GM23338 (cell line): ENCODE measurements at regions not wholly inside any gene's neighbourhood (a gene's known extent, or its start where the extent isn't known, plus 50 kb on each side); places are given as distances from the start of the nearest gene placed in this dataset.

Experiments used
- CREB1 ChIP-seq: fragments of 250-450 bp; sonication (Bioruptor Pico); IDR thresholded peaks from 2 replicates; pipeline ENCODE4 v1.5.0; 2020; ENCODE audit warnings: low read depth, mild to moderate bottlenecking, moderate library complexity
- EZH2 ChIP-seq: fragments of 200-600 bp; sonication (generic); IDR thresholded peaks from one replicate; pipeline ENCODE4 v1.8.0; 2017; ENCODE audit warnings: antibody characterized with exemption, mild to moderate bottlenecking, low read depth; ENCODE audit not compliant: unreplicated experiment
- EZH2phosphoT487 ChIP-seq: fragments of 200-600 bp; sonication (generic); IDR thresholded peaks from one replicate; pipeline ENCODE4 v1.8.1; 2018; ENCODE audit warnings: antibody characterized with exemption; ENCODE audit not compliant: unreplicated experiment
- JUNB ChIP-seq: IDR thresholded peaks from one replicate; pipeline ENCODE4 v1.6.1; 2016; ENCODE audit warnings: antibody characterized with exemption; ENCODE audit not compliant: unreplicated experiment
- POLR2AphosphoS5 ChIP-seq: IDR thresholded peaks from 2 replicates; pipeline ENCODE4 v1.6.1; 2016; ENCODE audit warnings: antibody characterized with exemption, low read depth
- STAT1 ChIP-seq: IDR thresholded peaks from one replicate; pipeline ENCODE4 v1.6.1; 2016; ENCODE audit warnings: antibody characterized with exemption; ENCODE audit not compliant: unreplicated experiment
- ZNF114 ChIP-seq: fragments of 250-450 bp; sonication (Bioruptor Pico); IDR thresholded peaks from 2 replicates; pipeline ENCODE4 v1.5.0; 2020; ENCODE audit warnings: mild to moderate bottlenecking, moderate library complexity
- ZNF331 ChIP-seq: fragments of 250-450 bp; sonication (Bioruptor Pico); IDR thresholded peaks from 2 replicates; pipeline ENCODE4 v1.5.0; 2020; ENCODE audit warnings: low read depth, mild to moderate bottlenecking, moderate library complexity
- ZNF462 ChIP-seq: fragments of 250-450 bp; sonication (Bioruptor Pico); IDR thresholded peaks from 2 replicates; pipeline ENCODE4 v1.5.0; 2020; ENCODE audit warnings: mild to moderate bottlenecking, moderate library complexity
- TF ChIP-seq, protein P1 (sequence below), 2 experiments: fragments of 200-600 bp in 1 of 2; sonication (generic) in 1 of 2; conservative IDR thresholded peaks; 2 replicates each; pipeline versions ENCODE4 v1.5.1 to v1.6.1; 2016 to 2017; ENCODE audit warnings: antibody characterized with exemption in 2 of 2, low read depth in 2 of 2, mild to moderate bottlenecking in 2 of 2, moderate library complexity in 1 of 2
- TF ChIP-seq, protein P2 (sequence below): IDR thresholded peaks from one replicate; pipeline ENCODE4 v1.6.1; 2018; ENCODE audit warnings: antibody characterized with exemption; ENCODE audit not compliant: unreplicated experiment
- TF ChIP-seq, protein P3 (sequence below): IDR thresholded peaks from 2 replicates; pipeline ENCODE4 v1.6.1; 2016; ENCODE audit warnings: antibody characterized with exemption

DNA sequence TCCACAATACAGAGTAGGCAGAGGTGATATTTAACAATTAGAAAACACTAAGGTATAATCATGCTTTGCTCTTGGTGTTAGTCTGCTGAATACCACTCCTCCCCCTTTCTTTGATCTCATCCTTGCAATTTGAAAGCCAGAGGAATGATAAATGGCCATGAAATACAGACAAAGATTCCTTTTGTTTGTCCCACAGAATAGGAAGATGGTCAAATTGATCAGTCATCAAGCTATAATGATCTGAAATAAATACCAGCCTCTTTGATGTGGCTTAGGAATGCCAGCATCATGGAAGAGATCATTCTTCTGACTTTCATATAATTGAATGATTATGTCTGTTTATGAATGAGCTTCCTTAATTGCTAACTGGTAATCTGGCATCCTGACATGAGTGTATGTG is 1541.7 kb upstream of the CDH8 start:
- TF ChIP-seq EZH2 (no peak), EZH2phosphoT487 (no peak), CREB1 (CRISPR knock-in tag) (no peak), POLR2AphosphoS5 (no peak), JUNB (no peak), STAT1 (no peak), ZNF462 (CRISPR knock-in tag) (no peak), ZNF114 (CRISPR knock-in tag) (no peak), ZNF331 (no peak)
- TF ChIP-seq, protein P1, sequence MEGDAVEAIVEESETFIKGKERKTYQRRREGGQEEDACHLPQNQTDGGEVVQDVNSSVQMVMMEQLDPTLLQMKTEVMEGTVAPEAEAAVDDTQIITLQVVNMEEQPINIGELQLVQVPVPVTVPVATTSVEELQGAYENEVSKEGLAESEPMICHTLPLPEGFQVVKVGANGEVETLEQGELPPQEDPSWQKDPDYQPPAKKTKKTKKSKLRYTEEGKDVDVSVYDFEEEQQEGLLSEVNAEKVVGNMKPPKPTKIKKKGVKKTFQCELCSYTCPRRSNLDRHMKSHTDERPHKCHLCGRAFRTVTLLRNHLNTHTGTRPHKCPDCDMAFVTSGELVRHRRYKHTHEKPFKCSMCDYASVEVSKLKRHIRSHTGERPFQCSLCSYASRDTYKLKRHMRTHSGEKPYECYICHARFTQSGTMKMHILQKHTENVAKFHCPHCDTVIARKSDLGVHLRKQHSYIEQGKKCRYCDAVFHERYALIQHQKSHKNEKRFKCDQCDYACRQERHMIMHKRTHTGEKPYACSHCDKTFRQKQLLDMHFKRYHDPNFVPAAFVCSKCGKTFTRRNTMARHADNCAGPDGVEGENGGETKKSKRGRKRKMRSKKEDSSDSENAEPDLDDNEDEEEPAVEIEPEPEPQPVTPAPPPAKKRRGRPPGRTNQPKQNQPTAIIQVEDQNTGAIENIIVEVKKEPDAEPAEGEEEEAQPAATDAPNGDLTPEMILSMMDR (conservative IDR thresholded peaks at IDR 0.05; ENCODE audit: low read depth in 2 of 2): no peak
- TF ChIP-seq, protein P2, sequence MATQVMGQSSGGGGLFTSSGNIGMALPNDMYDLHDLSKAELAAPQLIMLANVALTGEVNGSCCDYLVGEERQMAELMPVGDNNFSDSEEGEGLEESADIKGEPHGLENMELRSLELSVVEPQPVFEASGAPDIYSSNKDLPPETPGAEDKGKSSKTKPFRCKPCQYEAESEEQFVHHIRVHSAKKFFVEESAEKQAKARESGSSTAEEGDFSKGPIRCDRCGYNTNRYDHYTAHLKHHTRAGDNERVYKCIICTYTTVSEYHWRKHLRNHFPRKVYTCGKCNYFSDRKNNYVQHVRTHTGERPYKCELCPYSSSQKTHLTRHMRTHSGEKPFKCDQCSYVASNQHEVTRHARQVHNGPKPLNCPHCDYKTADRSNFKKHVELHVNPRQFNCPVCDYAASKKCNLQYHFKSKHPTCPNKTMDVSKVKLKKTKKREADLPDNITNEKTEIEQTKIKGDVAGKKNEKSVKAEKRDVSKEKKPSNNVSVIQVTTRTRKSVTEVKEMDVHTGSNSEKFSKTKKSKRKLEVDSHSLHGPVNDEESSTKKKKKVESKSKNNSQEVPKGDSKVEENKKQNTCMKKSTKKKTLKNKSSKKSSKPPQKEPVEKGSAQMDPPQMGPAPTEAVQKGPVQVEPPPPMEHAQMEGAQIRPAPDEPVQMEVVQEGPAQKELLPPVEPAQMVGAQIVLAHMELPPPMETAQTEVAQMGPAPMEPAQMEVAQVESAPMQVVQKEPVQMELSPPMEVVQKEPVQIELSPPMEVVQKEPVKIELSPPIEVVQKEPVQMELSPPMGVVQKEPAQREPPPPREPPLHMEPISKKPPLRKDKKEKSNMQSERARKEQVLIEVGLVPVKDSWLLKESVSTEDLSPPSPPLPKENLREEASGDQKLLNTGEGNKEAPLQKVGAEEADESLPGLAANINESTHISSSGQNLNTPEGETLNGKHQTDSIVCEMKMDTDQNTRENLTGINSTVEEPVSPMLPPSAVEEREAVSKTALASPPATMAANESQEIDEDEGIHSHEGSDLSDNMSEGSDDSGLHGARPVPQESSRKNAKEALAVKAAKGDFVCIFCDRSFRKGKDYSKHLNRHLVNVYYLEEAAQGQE: no peak
- TF ChIP-seq, protein P3, sequence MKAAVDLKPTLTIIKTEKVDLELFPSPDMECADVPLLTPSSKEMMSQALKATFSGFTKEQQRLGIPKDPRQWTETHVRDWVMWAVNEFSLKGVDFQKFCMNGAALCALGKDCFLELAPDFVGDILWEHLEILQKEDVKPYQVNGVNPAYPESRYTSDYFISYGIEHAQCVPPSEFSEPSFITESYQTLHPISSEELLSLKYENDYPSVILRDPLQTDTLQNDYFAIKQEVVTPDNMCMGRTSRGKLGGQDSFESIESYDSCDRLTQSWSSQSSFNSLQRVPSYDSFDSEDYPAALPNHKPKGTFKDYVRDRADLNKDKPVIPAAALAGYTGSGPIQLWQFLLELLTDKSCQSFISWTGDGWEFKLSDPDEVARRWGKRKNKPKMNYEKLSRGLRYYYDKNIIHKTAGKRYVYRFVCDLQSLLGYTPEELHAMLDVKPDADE: no peak
